HCT116 (cell line): ENCODE measurements at regions not wholly inside any gene's neighbourhood (a gene's known extent, or its start where the extent isn't known, plus 50 kb on each side); places are given as distances from the start of the nearest gene placed in this dataset.

Experiments
- ATAC-seq: fragments of 200-7000 bp; cut with Tn5 transposase; 2 replicates; pipeline ENCODE4 v1.9.1; 2020; ENCODE audit warnings: mild to moderate bottlenecking, moderate library complexity
- BruUV-seq: library from RNA; stranded (reverse); fragments of 400-500 nt; replicated peaks from 2 replicates; lab custom pipeline; 2021; lab: Mats Ljungman, UMichigan
- CTCF ChIA-PET: fragments of 300-600 bp; sonication (Branson Sonifier 250); formaldehyde crosslinking; loops from one replicate; lab custom pipeline; 2021; ENCODE audit warnings: antibody characterized with exemption; lab: Charles Lee
- POLR2A ChIA-PET: fragments of 300-600, 350-600 bp; sonication (Branson Sonifier 250); formaldehyde crosslinking; loops from one replicate; lab custom pipeline; 2021; ENCODE audit warnings: antibody characterized with exemption; lab: Charles Lee
- RAD21 ChIA-PET, 2 experiments: fragments of 300-600 bp; sonication (Branson Sonifier 250); formaldehyde crosslinking; loops; one replicate each; lab custom pipeline; 2023; ENCODE audit warnings: low total read pairs in 2 of 2; ENCODE audit not compliant: uncharacterized antibody in 2 of 2, unreplicated experiment in 2 of 2, low non-redundant PET in 1 of 2; lab: Charles Lee
- DNase-seq: peaks from one replicate; pipeline ENCODE4 v3.0.0-alpha.2; 2010; ENCODE audit warnings: low read depth, low spot score
- H2AFZ ChIP-seq: fragments of 200-600 bp; shearing (Covaris generic), sonication (generic); 2 replicates; pipeline ENCODE4 v1.6.1; 2017; ENCODE audit warnings: low read depth, mixed run types, mixed read lengths, antibody characterized with exemption, low read length; ENCODE audit not compliant: poor library complexity, severe bottlenecking
- H3K27ac ChIP-seq: 2 replicates; pipeline ENCODE4 v1.5.1; 2012; ENCODE audit warnings: low read depth, low read length
- H3K27me3 ChIP-seq: fragments of 200-600 bp; sonication (generic); 2 replicates; pipeline ENCODE4 v1.6.1; 2016; ENCODE audit warnings: mixed run types, low read length, mixed read lengths; ENCODE audit not compliant: insufficient read depth
- H3K36me3 ChIP-seq, 2 experiments: fragments of 200-500 bp in 1 of 2; fragments of 200-600 bp in 1 of 2; sonication (Bioruptor generic) in 1 of 2; sonication (generic) in 1 of 2; 2 replicates each; pipeline versions ENCODE4 v1.5.1 to v1.6.1; 2014 to 2016; ENCODE audit warnings: low read length in 2 of 2, inconsistent platforms in 1 of 2, mixed read lengths in 1 of 2, mixed run types in 1 of 2; ENCODE audit not compliant: insufficient read depth in 2 of 2, control insufficient read depth in 1 of 2
- H3K4me1 ChIP-seq, 2 experiments: fragments of 200-600 bp in 1 of 2; sonication (generic) in 1 of 2; 2 replicates each; pipeline versions ENCODE4 v1.5.1 to v1.6.1; 2012 to 2017; ENCODE audit warnings: low read length in 2 of 2, inconsistent platforms in 1 of 2, mild to moderate bottlenecking in 1 of 2, mixed read lengths in 1 of 2, mixed run types in 1 of 2, moderate library complexity in 1 of 2; ENCODE audit not compliant: insufficient read depth in 2 of 2, control insufficient read depth in 1 of 2
- H3K4me2 ChIP-seq: fragments of 200-600 bp; sonication (generic); 2 replicates; pipeline ENCODE4 v1.6.1; 2017; ENCODE audit warnings: mixed run types, low read length, mixed read lengths
- H3K4me3 ChIP-seq, 2 experiments: fragments of 200-600 bp in 1 of 2; sonication (generic) in 1 of 2; replicated peaks in 1 of 2; 2 replicates each; pipeline ENCODE4 v1.5.1; 2011 to 2016; ENCODE audit warnings: low read length in 2 of 2, control low read depth in 1 of 2, low read depth in 1 of 2, mild to moderate bottlenecking in 1 of 2, mixed read lengths in 1 of 2, mixed run types in 1 of 2
- H3K79me2 ChIP-seq: fragments of 200-600 bp; sonication (generic); 2 replicates; pipeline ENCODE4 v1.6.1; 2017; ENCODE audit warnings: mild to moderate bottlenecking, mixed run types, low read length, moderate library complexity, mixed read lengths; ENCODE audit not compliant: insufficient read depth
- H3K9ac ChIP-seq: fragments of 200-600 bp; sonication (generic); 2 replicates; pipeline ENCODE4 v1.6.1; 2016; ENCODE audit warnings: low read length, mixed read lengths
- H3K9me2 ChIP-seq: fragments of 200-600 bp; sonication (generic), shearing (Covaris generic); 2 replicates; pipeline ENCODE4 v1.6.1; 2017; ENCODE audit warnings: mixed run types, mild to moderate bottlenecking, moderate library complexity; ENCODE audit not compliant: insufficient read depth
- H3K9me3 ChIP-seq, 2 experiments: fragments of 200-500 bp in 1 of 2; fragments of 200-600 bp in 1 of 2; sonication (Bioruptor generic) in 1 of 2; sonication (generic) in 1 of 2; 2 replicates each; pipeline ENCODE4 v1.6.1; 2014 to 2017; ENCODE audit warnings: low read length in 2 of 2, mixed read lengths in 2 of 2, inconsistent platforms in 1 of 2, low read depth in 1 of 2, mild to moderate bottlenecking in 1 of 2, mixed run types in 1 of 2, moderate library complexity in 1 of 2; ENCODE audit not compliant: control insufficient read depth in 1 of 2, insufficient read depth in 1 of 2
- H4K20me1 ChIP-seq: fragments of 200-600 bp; sonication (generic), shearing (Covaris generic); 2 replicates; pipeline ENCODE4 v1.6.1; 2017; ENCODE audit warnings: mixed run types, mild to moderate bottlenecking, moderate library complexity; ENCODE audit not compliant: insufficient read depth
- CBX3 ChIP-seq: IDR thresholded peaks from 2 replicates; pipeline ENCODE4 v1.6.1; 2012; ENCODE audit warnings: low read depth
- EGR1 ChIP-seq: IDR thresholded peaks from 2 replicates; pipeline ENCODE4 v1.6.1; 2012; ENCODE audit warnings: low read depth
- ELF1 ChIP-seq: IDR thresholded peaks from 2 replicates; pipeline ENCODE4 v1.6.1; 2012; ENCODE audit warnings: low read depth, borderline replicate concordance
- EZH2 ChIP-seq: fragments of 200-600 bp; sonication (generic); IDR thresholded peaks from 2 replicates; pipeline ENCODE4 v1.6.1; 2017; ENCODE audit warnings: antibody characterized with exemption, mixed run types
- EZH2phosphoT487 ChIP-seq: fragments of 200-600 bp; IDR thresholded peaks from 2 replicates; pipeline ENCODE4 v1.6.1; 2018; ENCODE audit warnings: antibody characterized with exemption, borderline replicate concordance
- JUND ChIP-seq: IDR thresholded peaks from 2 replicates; pipeline ENCODE4 v1.6.1; 2012
- POLR2AphosphoS5 ChIP-seq: IDR thresholded peaks from 2 replicates; pipeline ENCODE4 v1.6.1; 2011; ENCODE audit warnings: mild to moderate bottlenecking, low read depth, low read length, moderate library complexity
- SRF ChIP-seq: IDR thresholded peaks from 2 replicates; pipeline ENCODE4 v1.6.1; 2012; ENCODE audit warnings: low read depth
- TCF7L2 ChIP-seq: IDR thresholded peaks from 2 replicates; pipeline ENCODE4 v1.7.0; 2011; ENCODE audit warnings: borderline replicate concordance, inconsistent platforms; ENCODE audit not compliant: insufficient read depth, insufficient read length; ENCODE audit errors: extremely low read depth
- YY1 ChIP-seq: IDR thresholded peaks from 2 replicates; pipeline ENCODE4 v1.6.1; 2011; ENCODE audit warnings: low read length, low read depth, moderate library complexity, mild to moderate bottlenecking; ENCODE audit not compliant: insufficient replicate concordance; ENCODE audit errors: extremely low read depth
- ZNF274 ChIP-seq: fragments of 200-500 bp; sonication (Bioruptor generic); IDR thresholded peaks from 2 replicates; pipeline ENCODE4 v1.6.1; 2014; ENCODE audit warnings: mild to moderate bottlenecking, low read depth, low read length, inconsistent platforms
- intact Hi-C: fragments of 100-400 bp; cut with micrococcal nuclease; formaldehyde crosslinking; loops from 2 replicates; pipeline ENCODE4 v1.10.0; 2022
- TF ChIP-seq, protein P1 (sequence below): IDR thresholded peaks from 2 replicates; pipeline ENCODE4 v1.6.1; 2012; ENCODE audit warnings: low read depth
- TF ChIP-seq, protein P2 (sequence below): IDR thresholded peaks from 2 replicates; pipeline ENCODE4 v1.6.1; 2011; ENCODE audit warnings: mild to moderate bottlenecking, low read length, moderate library complexity; ENCODE audit not compliant: insufficient replicate concordance; ENCODE audit errors: extremely low read depth
- TF ChIP-seq, protein P3 (sequence below), 3 experiments: fragments of 200-600 bp in 1 of 3; sonication (generic) in 1 of 3; IDR thresholded peaks in 2 of 3; conservative IDR thresholded peaks in 1 of 3; 2 replicates each; pipeline ENCODE4 v1.5.1; 2012 to 2017; ENCODE audit warnings: low read depth in 2 of 3, low read length in 2 of 3, antibody characterized with exemption in 1 of 3, borderline replicate concordance in 1 of 3, control low read depth in 1 of 3, mild to moderate bottlenecking in 1 of 3, mixed read lengths in 1 of 3, mixed run types in 1 of 3, moderate library complexity in 1 of 3; ENCODE audit not compliant: insufficient read depth in 1 of 3
- TF ChIP-seq, protein P4 (sequence below): IDR thresholded peaks from 2 replicates; pipeline ENCODE4 v1.6.1; 2012

DNA sequence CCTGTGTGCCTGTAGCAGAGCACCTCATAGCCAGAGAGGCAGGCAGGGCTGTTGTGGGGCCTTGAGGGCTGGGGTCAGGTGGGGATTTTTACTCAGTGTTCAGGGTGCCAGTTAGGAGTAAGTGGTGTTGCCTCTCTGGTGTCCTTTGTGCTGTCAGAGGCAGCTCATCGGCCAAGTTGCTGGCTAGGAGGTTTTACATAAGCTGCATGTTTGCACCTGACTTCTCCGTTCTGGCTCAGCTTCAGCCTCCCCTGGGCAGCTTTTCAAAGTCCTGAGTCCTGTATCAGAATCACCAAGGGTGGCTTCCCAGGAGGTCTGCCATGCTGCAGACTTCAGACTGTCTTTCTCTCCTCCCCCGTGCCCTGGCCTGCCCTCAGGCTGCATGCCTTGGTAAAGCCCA lies 242.6 kb upstream of the TPM1 start (continued):
- TF ChIP-seq, protein P1, sequence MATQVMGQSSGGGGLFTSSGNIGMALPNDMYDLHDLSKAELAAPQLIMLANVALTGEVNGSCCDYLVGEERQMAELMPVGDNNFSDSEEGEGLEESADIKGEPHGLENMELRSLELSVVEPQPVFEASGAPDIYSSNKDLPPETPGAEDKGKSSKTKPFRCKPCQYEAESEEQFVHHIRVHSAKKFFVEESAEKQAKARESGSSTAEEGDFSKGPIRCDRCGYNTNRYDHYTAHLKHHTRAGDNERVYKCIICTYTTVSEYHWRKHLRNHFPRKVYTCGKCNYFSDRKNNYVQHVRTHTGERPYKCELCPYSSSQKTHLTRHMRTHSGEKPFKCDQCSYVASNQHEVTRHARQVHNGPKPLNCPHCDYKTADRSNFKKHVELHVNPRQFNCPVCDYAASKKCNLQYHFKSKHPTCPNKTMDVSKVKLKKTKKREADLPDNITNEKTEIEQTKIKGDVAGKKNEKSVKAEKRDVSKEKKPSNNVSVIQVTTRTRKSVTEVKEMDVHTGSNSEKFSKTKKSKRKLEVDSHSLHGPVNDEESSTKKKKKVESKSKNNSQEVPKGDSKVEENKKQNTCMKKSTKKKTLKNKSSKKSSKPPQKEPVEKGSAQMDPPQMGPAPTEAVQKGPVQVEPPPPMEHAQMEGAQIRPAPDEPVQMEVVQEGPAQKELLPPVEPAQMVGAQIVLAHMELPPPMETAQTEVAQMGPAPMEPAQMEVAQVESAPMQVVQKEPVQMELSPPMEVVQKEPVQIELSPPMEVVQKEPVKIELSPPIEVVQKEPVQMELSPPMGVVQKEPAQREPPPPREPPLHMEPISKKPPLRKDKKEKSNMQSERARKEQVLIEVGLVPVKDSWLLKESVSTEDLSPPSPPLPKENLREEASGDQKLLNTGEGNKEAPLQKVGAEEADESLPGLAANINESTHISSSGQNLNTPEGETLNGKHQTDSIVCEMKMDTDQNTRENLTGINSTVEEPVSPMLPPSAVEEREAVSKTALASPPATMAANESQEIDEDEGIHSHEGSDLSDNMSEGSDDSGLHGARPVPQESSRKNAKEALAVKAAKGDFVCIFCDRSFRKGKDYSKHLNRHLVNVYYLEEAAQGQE: no peak
- TF ChIP-seq CBX3: no peak
- TF ChIP-seq, protein P2, sequence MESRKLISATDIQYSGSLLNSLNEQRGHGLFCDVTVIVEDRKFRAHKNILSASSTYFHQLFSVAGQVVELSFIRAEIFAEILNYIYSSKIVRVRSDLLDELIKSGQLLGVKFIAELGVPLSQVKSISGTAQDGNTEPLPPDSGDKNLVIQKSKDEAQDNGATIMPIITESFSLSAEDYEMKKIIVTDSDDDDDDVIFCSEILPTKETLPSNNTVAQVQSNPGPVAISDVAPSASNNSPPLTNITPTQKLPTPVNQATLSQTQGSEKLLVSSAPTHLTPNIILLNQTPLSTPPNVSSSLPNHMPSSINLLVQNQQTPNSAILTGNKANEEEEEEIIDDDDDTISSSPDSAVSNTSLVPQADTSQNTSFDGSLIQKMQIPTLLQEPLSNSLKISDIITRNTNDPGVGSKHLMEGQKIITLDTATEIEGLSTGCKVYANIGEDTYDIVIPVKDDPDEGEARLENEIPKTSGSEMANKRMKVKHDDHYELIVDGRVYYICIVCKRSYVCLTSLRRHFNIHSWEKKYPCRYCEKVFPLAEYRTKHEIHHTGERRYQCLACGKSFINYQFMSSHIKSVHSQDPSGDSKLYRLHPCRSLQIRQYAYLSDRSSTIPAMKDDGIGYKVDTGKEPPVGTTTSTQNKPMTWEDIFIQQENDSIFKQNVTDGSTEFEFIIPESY: no peak

DNA sequence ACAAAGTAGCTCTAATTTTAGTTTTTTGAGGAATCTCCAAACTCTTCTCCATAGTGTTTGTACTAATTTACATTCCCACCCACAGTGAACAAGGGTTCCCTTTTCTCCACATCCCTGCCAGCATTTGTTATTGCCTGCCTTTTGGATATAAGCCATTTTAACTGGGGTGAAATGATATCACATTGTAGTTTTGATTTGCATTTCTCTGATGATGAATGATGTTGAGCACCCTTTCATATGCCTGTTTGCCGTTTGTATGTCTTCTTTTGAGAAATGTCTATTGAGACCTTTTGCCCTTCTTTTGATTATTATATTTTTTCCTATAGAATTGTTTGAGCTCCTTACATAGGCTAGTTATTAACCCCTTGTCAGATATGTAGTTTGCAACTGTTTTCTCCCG lies 239.9 kb upstream of the TPM1 start:
- Histone ChIP-seq H3K4me3 (no peak overlapping the region), H3K27me3 (no peaks in the 10 kb centered on the region), H3K9me3 (no peaks in the 10 kb centered on the region), H3K9ac (no peak overlapping the region), H3K79me2 (no peaks in the 10 kb centered on the region), H3K36me3 (no peaks in the 10 kb centered on the region), H3K4me1 (no peaks in the 10 kb centered on the region), H4K20me1 (no peaks in the 10 kb centered on the region), H3K9me2 (no peaks in the 10 kb centered on the region), H3K4me2 (no peak overlapping the region), H3K27ac (no peak overlapping the region), H2AFZ (no peak overlapping the region)
- ATAC-seq (no peak), DNase-seq (no peak)
- intact Hi-C loops: no loop called here
- POLR2A ChIA-PET: no interaction called here
- no TSS peak for BruUV-seq
- RAD21 ChIA-PET: no interaction called here
- CTCF ChIA-PET: no interaction called here
- TF ChIP-seq ELF1 (no peak), ZNF274 (no peak), EZH2 (no peak), SRF (no peak), JUND (no peak), TCF7L2 (no peak), EGR1 (no peak), YY1 (no peak), EZH2phosphoT487 (no peak), POLR2AphosphoS5 (no peak)
- TF ChIP-seq, protein P3, sequence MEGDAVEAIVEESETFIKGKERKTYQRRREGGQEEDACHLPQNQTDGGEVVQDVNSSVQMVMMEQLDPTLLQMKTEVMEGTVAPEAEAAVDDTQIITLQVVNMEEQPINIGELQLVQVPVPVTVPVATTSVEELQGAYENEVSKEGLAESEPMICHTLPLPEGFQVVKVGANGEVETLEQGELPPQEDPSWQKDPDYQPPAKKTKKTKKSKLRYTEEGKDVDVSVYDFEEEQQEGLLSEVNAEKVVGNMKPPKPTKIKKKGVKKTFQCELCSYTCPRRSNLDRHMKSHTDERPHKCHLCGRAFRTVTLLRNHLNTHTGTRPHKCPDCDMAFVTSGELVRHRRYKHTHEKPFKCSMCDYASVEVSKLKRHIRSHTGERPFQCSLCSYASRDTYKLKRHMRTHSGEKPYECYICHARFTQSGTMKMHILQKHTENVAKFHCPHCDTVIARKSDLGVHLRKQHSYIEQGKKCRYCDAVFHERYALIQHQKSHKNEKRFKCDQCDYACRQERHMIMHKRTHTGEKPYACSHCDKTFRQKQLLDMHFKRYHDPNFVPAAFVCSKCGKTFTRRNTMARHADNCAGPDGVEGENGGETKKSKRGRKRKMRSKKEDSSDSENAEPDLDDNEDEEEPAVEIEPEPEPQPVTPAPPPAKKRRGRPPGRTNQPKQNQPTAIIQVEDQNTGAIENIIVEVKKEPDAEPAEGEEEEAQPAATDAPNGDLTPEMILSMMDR (IDR thresholded peaks at IDR 0.05 in 2 of 3, conservative IDR thresholded peaks at IDR 0.05 in 1 of 3; ENCODE audit: borderline replicate concordance in 1 of 3, insufficient read depth in 1 of 3, low read depth in 2 of 3, low read length in 2 of 3): no peak
- TF ChIP-seq, protein P2: no peak
- TF ChIP-seq, protein P4, sequence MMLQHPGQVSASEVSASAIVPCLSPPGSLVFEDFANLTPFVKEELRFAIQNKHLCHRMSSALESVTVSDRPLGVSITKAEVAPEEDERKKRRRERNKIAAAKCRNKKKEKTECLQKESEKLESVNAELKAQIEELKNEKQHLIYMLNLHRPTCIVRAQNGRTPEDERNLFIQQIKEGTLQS: no peak
